SK-N-SH treated with all-trans-retinoic acid at 6 μM for 48 hours (cell line): ENCODE measurements at regions not wholly inside any gene's neighbourhood (a gene's known extent, or its start where the extent isn't known, plus 50 kb on each side); places are given as distances from the start of the nearest gene placed in this dataset.

Experiments used
- ATAC-seq: fragments of 200-7000 bp; cut with Tn5 transposase; 3 replicates; pipeline ENCODE4 v1.9.1; 2020; ENCODE audit warnings: mild to moderate bottlenecking, moderate library complexity
- ARNTL ChIP-seq: fragments of 450-650 bp; formaldehyde crosslinking; IDR thresholded peaks from 2 replicates; pipeline ENCODE4 v1.5.0; 2020; ENCODE audit warnings: low read depth, mild to moderate bottlenecking, moderate library complexity, borderline replicate concordance
- BACH2 ChIP-seq: fragments of 250-450 bp; sonication (Bioruptor Pico); IDR thresholded peaks from 2 replicates; pipeline ENCODE4 v1.9.0; 2021; ENCODE audit warnings: mild to moderate bottlenecking, borderline replicate concordance
- CSDC2 ChIP-seq: fragments of 250-450 bp; sonication (Bioruptor Pico); IDR thresholded peaks from 2 replicates; pipeline ENCODE4 v1.5.0; 2020; ENCODE audit warnings: mild to moderate bottlenecking, moderate library complexity
- CSRNP3 ChIP-seq: fragments of 250-450 bp; sonication (Bioruptor Pico); IDR thresholded peaks from 2 replicates; pipeline ENCODE4 v1.5.1; 2021; ENCODE audit warnings: mild to moderate bottlenecking, moderate library complexity
- ESRRG ChIP-seq: fragments of 250-450 bp; sonication (Bioruptor Pico); IDR thresholded peaks from 2 replicates; pipeline ENCODE4 v1.6.1; 2021; ENCODE audit warnings: mild to moderate bottlenecking
- GLIS3 ChIP-seq: fragments of 250-450 bp; sonication (Bioruptor Pico); IDR thresholded peaks from 2 replicates; pipeline ENCODE4 v1.5.0; 2020; ENCODE audit warnings: mild to moderate bottlenecking, moderate library complexity
- ISL1 ChIP-seq: fragments of 250-450 bp; sonication (Bioruptor Pico); IDR thresholded peaks from 2 replicates; pipeline ENCODE4 v2.1.2; 2022; ENCODE audit warnings: mild to moderate bottlenecking, moderate library complexity
- OSR1 ChIP-seq: fragments of 250-450 bp; sonication (Bioruptor Pico); IDR thresholded peaks from 2 replicates; pipeline ENCODE4 v1.8.0; 2022; ENCODE audit warnings: moderate library complexity, mild to moderate bottlenecking, inconsistent platforms
- PATZ1 ChIP-seq: fragments of 250-450 bp; sonication (Bioruptor Pico); IDR thresholded peaks from 2 replicates; pipeline ENCODE4 v1.8.0; 2020; ENCODE audit warnings: mild to moderate bottlenecking, moderate library complexity, borderline replicate concordance
- POU6F1 ChIP-seq: fragments of 250-450 bp; sonication (Bioruptor Pico); IDR thresholded peaks from 2 replicates; pipeline ENCODE4 v1.8.0; 2021; ENCODE audit warnings: low read depth, mild to moderate bottlenecking, moderate library complexity, borderline replicate concordance
- PPARA ChIP-seq: fragments of 250-450 bp; sonication (Bioruptor Pico); IDR thresholded peaks from 2 replicates; pipeline ENCODE4 v1.5.0; 2020; ENCODE audit warnings: mild to moderate bottlenecking, borderline replicate concordance
- RARB ChIP-seq: fragments of 250-450 bp; sonication (Bioruptor Pico); IDR thresholded peaks from 2 replicates; pipeline ENCODE4 v1.8.0; 2021; ENCODE audit warnings: mild to moderate bottlenecking, moderate library complexity
- SNAI2 ChIP-seq: fragments of 250-450 bp; sonication (Bioruptor Pico); IDR thresholded peaks from 2 replicates; pipeline ENCODE4 v1.5.0; 2020; ENCODE audit warnings: mild to moderate bottlenecking, moderate library complexity
- TCF4 ChIP-seq: fragments of 250-450 bp; sonication (Bioruptor Pico); IDR thresholded peaks from 2 replicates; pipeline ENCODE4 v1.8.0; 2021; ENCODE audit warnings: mild to moderate bottlenecking, moderate library complexity, borderline replicate concordance
- TOX ChIP-seq: fragments of 250-450 bp; sonication (Bioruptor Pico); IDR thresholded peaks from 2 replicates; pipeline ENCODE4 v1.8.0; 2021; ENCODE audit warnings: mild to moderate bottlenecking, moderate library complexity, borderline replicate concordance
- TSHZ2 ChIP-seq: fragments of 250-450 bp; sonication (Bioruptor Pico); IDR thresholded peaks from 2 replicates; pipeline ENCODE4 v1.5.0; 2020; ENCODE audit warnings: mild to moderate bottlenecking, moderate library complexity
- ZC3H10 ChIP-seq: fragments of 250-450 bp; sonication (Bioruptor Pico); IDR thresholded peaks from 2 replicates; pipeline ENCODE4 v1.5.1; 2021; ENCODE audit warnings: mild to moderate bottlenecking, moderate library complexity
- ZFP3 ChIP-seq: fragments of 250-450 bp; sonication (Bioruptor Pico); IDR thresholded peaks from 2 replicates; pipeline ENCODE4 v1.5.0; 2020; ENCODE audit warnings: mild to moderate bottlenecking, moderate library complexity
- ZFP30 ChIP-seq: fragments of 450-650 bp; formaldehyde crosslinking; IDR thresholded peaks from 2 replicates; pipeline ENCODE4 v1.5.0; 2022; ENCODE audit warnings: mild to moderate bottlenecking, moderate library complexity
- ZNF565 ChIP-seq: fragments of 450-650 bp; formaldehyde crosslinking; conservative IDR thresholded peaks from 2 replicates; pipeline ENCODE4 v1.5.0; 2020; ENCODE audit warnings: low read depth, mild to moderate bottlenecking, moderate library complexity
- ZNF70 ChIP-seq: fragments of 450-650 bp; formaldehyde crosslinking; IDR thresholded peaks from 2 replicates; pipeline ENCODE4 v1.5.0; 2020; ENCODE audit warnings: mild to moderate bottlenecking, moderate library complexity
- ZNF8 ChIP-seq: fragments of 450-650 bp; formaldehyde crosslinking; IDR thresholded peaks from 2 replicates; pipeline ENCODE4 v1.5.0; 2020; ENCODE audit warnings: mild to moderate bottlenecking, moderate library complexity
- TF ChIP-seq, protein P1 (sequence below): fragments of 250-450 bp; sonication (Bioruptor Pico); IDR thresholded peaks from 2 replicates; pipeline ENCODE4 v1.5.1; 2020; ENCODE audit warnings: low read depth, mild to moderate bottlenecking, moderate library complexity

GRCh38 chr11:33956611-33957010 is 64.7 kb upstream of the LMO2 start:
- no peak for ATAC-seq
- TF ChIP-seq, protein P1, sequence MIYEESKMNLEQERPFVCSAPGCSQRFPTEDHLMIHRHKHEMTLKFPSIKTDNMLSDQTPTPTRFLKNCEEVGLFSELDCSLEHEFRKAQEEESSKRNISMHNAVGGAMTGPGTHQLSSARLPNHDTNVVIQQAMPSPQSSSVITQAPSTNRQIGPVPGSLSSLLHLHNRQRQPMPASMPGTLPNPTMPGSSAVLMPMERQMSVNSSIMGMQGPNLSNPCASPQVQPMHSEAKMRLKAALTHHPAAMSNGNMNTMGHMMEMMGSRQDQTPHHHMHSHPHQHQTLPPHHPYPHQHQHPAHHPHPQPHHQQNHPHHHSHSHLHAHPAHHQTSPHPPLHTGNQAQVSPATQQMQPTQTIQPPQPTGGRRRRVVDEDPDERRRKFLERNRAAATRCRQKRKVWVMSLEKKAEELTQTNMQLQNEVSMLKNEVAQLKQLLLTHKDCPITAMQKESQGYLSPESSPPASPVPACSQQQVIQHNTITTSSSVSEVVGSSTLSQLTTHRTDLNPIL (CRISPR knock-in tag): no peak
- TF ChIP-seq RARB (CRISPR knock-in tag): no peak
- no peak for TF ChIP-seq SNAI2 (CRISPR knock-in tag)
- no peak for TF ChIP-seq ZFP3 (CRISPR knock-in tag)
- no peak for TF ChIP-seq CSDC2 (CRISPR knock-in tag)
- no peak for TF ChIP-seq ISL1 (CRISPR knock-in tag)
- no peak for TF ChIP-seq TCF4 (CRISPR knock-in tag)
- no peak for TF ChIP-seq PATZ1 (CRISPR knock-in tag)
- TF ChIP-seq GLIS3 (CRISPR knock-in tag): no peak
- TF ChIP-seq PPARA (CRISPR knock-in tag): no peak
- no peak for TF ChIP-seq ESRRG (CRISPR knock-in tag)
- no peak for TF ChIP-seq TSHZ2 (CRISPR knock-in tag)
- no peak for TF ChIP-seq ZFP30 (CRISPR knock-in tag)

DNA sequence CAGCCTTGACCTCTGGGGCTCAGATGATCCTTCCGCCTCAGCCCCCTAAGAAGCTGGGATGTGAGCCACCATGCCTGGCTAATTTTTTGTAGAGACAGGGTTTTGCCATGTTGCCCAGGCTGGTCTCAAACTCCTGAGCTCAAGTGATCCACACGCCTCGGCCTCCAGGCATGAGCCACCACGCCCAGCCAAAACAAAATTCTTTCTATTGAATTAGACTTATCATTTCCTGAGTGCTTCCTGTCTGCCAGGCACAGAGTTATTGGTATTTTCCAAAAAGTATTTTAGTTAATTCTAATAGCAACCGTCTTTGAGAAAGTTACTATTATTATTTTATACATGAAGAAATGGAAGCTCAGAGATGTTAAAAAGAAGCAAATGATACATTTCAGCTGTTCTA is 61.4 kb upstream of the LMO2 start:
- no peak for ATAC-seq
- TF ChIP-seq CSRNP3 (CRISPR knock-in tag) (no peak), POU6F1 (CRISPR knock-in tag) (no peak), PATZ1 (CRISPR knock-in tag) (no peak), ZFP3 (CRISPR knock-in tag) (no peak), TOX (no peak), ZNF70 (CRISPR knock-in tag) (no peak), ARNTL (CRISPR knock-in tag) (no peak), BACH2 (CRISPR knock-in tag) (no peak), PPARA (CRISPR knock-in tag) (no peak), ISL1 (CRISPR knock-in tag) (no peak), ZNF8 (CRISPR knock-in tag) (no peak), ESRRG (CRISPR knock-in tag) (no peak), ZNF565 (no peak), OSR1 (CRISPR knock-in tag) (no peak), ZFP30 (CRISPR knock-in tag) (no peak), ZC3H10 (CRISPR knock-in tag) (no peak), SNAI2 (CRISPR knock-in tag) (no peak), RARB (CRISPR knock-in tag) (no peak)
- TF ChIP-seq, protein P1 (CRISPR knock-in tag): no peak
